ENCODE measurements at regions not wholly inside any gene's neighbourhood (a gene's known extent, or its start where the extent isn't known, plus 50 kb on each side); places are given as distances from the start of the nearest gene placed in this dataset.
"Not testable (repeated sequence)": the region's sequence is repeated elsewhere in the genome, so short reads cannot be mapped to it uniquely, and the experiment has no call there.

GRCh38 chr5:67547682-67548081, 351.1 kb upstream of the CD180 start (continued):
- TF ChIP-seq ARID4B (CRISPR knock-in tag; IDR thresholded peaks at IDR 0.05; ENCODE audit: borderline replicate concordance) (no peak), TEAD1 (CRISPR knock-in tag; IDR thresholded peaks at IDR 0.05) (no peak), NR3C1 (CRISPR knock-in tag; conservative IDR thresholded peaks at IDR 0.05; ENCODE audit: low read depth) (no peak), ATF6 (CRISPR knock-in tag; IDR thresholded peaks at IDR 0.05) (no peak), GABPB1 (CRISPR knock-in tag; IDR thresholded peaks at IDR 0.05) (no peak)

- H3K27me3 Mint-ChIP-seq (ENCODE audit: low read depth); H3K36me3 Mint-ChIP-seq; H3K4me3 Mint-ChIP-seq; H3K27ac Mint-ChIP-seq; H3K9me3 Mint-ChIP-seq; H3K4me1 Mint-ChIP-seq; POLR2A ChIA-PET; CTCF ChIA-PET; ATAC-seq; DNase-seq (ENCODE audit: low spot score): not testable (repeated sequence)
These were observed 348.3 kb upstream of the CD180 start for GRCh38 chr5:67544942-67545341.

- Mint-ChIP-seq H3K9me3 (no peaks in the 10 kb centered on the region), H3K36me3 (no peaks in the 10 kb centered on the region), H3K4me1 (0 out of 2 replicates have a peak, but pooled peaks cover 3% of the 10 kb centered on the region), H3K27ac (no peak overlapping the region), H3K27me3 (ENCODE audit: low read depth) (no peaks in the 10 kb centered on the region), H3K4me3 (no peak overlapping the region)
- POLR2A ChIA-PET: no interaction called here
- DNase-seq (ENCODE audit: low spot score) (no peak), ATAC-seq (no peak)
- CTCF ChIA-PET: no interaction called here
- no peak for TF ChIP-seq OVOL2 (CRISPR knock-in tag; IDR thresholded peaks at IDR 0.05; ENCODE audit: borderline replicate concordance)
- no peak for TF ChIP-seq GTF2I (CRISPR knock-in tag; conservative IDR thresholded peaks at IDR 0.05)
- no peak for TF ChIP-seq CDX4 (CRISPR knock-in tag; IDR thresholded peaks at IDR 0.05; ENCODE audit: borderline replicate concordance)
- TF ChIP-seq CREB1 (CRISPR knock-in tag; IDR thresholded peaks at IDR 0.05): no peak
- TF ChIP-seq NFATC4 (CRISPR knock-in tag; IDR thresholded peaks at IDR 0.05): no peak
- TF ChIP-seq NFYB (CRISPR knock-in tag; conservative IDR thresholded peaks at IDR 0.05; ENCODE audit: low read depth): no peak
- no peak for TF ChIP-seq ATF3 (CRISPR knock-in tag; conservative IDR thresholded peaks at IDR 0.05)
- TF ChIP-seq E2F4 (CRISPR knock-in tag; IDR thresholded peaks at IDR 0.05; ENCODE audit: borderline replicate concordance, low read depth): no peak
- TF ChIP-seq MXD4 (CRISPR knock-in tag; IDR thresholded peaks at IDR 0.05; ENCODE audit: borderline replicate concordance): no peak
- TF ChIP-seq ERG (CRISPR knock-in tag; IDR thresholded peaks at IDR 0.05): no peak
- TF ChIP-seq TP53 (CRISPR knock-in tag; IDR thresholded peaks at IDR 0.05): no peak
These were observed 347.2 kb upstream of the CD180 start for GRCh38 chr5:67543720-67544270.

Data from WTC11 (cell line).